ENCODE measurements at regions not wholly inside any gene's neighbourhood (a gene's known extent, or its start where the extent isn't known, plus 50 kb on each side); places are given as distances from the start of the nearest gene placed in this dataset.

DNA sequence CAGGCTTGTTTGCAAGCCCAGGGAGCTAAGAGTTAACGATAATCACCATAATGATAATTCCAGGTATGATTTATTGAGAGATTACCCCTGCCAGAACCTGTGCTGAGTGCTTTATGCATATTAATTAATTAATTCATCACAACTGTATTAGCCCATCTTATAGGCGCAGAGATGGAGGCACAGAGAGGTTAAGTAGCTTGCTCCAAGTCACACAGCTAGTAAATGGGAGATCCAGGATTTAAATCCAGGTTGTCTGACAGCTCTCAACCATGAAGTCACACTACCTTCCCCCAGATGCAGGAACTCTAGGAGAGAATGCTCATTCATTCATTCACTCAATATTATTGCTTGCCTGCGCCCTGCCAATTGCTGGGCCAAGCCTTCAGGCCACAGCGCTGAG is 84.5 kb downstream of the FAM241B start:
- Histone ChIP-seq H3K4me3 (no peak overlapping the region), H3K4me1 (no peaks in the 10 kb centered on the region), H3K27ac (no peak overlapping the region), H3K27me3 (no peaks in the 10 kb centered on the region), H3K9me3 (no peaks in the 10 kb centered on the region), H3K36me3 (no peaks in the 10 kb centered on the region)
- DNase-seq = no peak
- ATAC-seq = no peak
- intact Hi-C loops (cut with DNase I) = loop anchor here in 1 of 2 donors (10.0 kb wide), 1 partner anchor 200 kb away; no protein-coding TSS in a partner anchor
- 90% methylated on average over 2 of the region's 4 CpGs for WGBS (ENCODE audit: insufficient coverage, low coverage, low lambda C conversion rate, missing lambda C conversion rate)
- no peak for TF ChIP-seq POLR2A (IDR thresholded peaks at IDR 0.05)
- TF ChIP-seq, protein P1, sequence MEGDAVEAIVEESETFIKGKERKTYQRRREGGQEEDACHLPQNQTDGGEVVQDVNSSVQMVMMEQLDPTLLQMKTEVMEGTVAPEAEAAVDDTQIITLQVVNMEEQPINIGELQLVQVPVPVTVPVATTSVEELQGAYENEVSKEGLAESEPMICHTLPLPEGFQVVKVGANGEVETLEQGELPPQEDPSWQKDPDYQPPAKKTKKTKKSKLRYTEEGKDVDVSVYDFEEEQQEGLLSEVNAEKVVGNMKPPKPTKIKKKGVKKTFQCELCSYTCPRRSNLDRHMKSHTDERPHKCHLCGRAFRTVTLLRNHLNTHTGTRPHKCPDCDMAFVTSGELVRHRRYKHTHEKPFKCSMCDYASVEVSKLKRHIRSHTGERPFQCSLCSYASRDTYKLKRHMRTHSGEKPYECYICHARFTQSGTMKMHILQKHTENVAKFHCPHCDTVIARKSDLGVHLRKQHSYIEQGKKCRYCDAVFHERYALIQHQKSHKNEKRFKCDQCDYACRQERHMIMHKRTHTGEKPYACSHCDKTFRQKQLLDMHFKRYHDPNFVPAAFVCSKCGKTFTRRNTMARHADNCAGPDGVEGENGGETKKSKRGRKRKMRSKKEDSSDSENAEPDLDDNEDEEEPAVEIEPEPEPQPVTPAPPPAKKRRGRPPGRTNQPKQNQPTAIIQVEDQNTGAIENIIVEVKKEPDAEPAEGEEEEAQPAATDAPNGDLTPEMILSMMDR (IDR thresholded peaks at IDR 0.05) = no peak

DNA sequence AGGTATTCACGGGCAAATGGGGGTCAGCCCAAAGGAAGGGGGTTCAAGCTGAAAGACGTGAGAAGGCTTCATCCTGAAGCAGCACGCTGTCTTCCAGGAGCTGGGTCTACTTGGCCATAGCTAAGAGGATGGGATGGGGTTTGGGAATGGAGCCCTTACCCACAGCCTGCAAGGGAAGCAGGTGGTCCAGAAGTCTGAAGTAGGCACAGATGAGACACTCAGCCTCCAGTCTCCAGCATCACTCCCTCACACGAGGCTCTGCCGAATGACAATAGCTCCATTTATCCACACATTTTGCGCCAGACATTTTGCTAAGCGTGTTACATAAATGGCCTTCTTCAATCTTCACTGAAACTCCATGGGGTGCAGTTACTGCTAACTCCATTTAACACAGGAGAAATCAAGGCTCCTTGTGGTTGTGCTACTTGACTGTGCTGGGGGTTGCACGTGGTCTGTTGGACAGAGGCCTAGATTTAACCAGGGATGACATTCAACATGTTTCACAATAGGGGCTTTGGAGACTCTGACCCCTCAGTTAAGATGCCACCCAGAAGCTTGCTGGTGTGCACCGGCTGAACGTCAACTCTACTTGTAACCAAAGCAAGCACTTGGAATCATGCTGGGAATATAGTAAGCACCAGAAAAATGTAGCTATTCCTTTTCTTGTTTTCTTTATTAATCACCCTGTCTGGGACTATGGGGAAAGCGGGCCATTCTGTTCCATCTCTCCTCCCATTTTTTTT is 85.3 kb downstream of the FAM241B start:
- peak in 1 of 4 donors; percentile 21 for ATAC-seq

DNA sequence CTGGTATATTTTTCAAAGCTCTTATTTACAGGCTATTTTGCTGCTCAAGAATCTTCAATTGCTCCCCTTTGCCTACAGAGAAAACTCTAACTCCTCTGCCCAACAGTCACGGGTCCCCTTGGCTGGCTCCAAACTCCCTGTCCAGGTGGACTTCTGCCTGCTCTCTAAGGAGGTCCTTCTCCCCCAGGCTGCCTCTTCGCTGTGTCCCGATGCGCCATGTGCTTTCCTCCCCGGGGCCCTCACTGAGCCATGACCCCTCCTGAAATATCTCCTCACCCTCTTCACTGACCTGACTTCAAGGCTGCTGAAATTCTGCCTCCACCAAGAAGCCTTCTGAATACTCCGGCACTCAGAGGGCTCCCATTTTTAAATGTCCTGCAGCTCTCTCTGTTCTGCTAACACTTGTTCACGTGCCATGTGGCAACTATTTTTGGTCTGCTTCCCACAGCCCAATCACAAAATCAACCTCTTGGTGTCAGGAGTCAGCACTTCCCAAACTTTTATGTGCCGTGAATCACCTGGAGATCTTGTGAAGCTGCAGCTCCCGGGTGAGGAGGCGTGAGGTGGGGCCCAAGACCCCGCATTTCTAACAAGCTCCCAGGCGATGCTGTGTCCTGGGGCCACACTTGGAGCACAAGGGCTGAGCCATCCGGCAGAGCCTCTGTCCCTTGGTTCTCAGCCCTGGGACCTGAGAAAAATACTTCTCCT is 85.7 kb upstream of the COL13A1 start:
- WGBS (ENCODE audit: insufficient coverage, low coverage, low lambda C conversion rate, missing lambda C conversion rate) = 48% methylated on average over 11 of the region's 13 CpGs
- H3K9me3 ChIP-seq = no peaks in the 10 kb centered on the region
- H3K27ac ChIP-seq = no peak overlapping the region
- no peak overlapping the region for H3K4me3 ChIP-seq
- TF ChIP-seq, protein P1 (IDR thresholded peaks at IDR 0.05) = no peak
- TF ChIP-seq POLR2A (IDR thresholded peaks at IDR 0.05) = no peak
- H3K27me3 ChIP-seq = no peaks in the 10 kb centered on the region
- ATAC-seq (peak in 3 of 4 donors; percentile 32 to 49 (median 34)), DNase-seq (no peak)
- H3K36me3 ChIP-seq = no peaks in the 10 kb centered on the region
- H3K4me1 ChIP-seq = no peaks in the 10 kb centered on the region
- intact Hi-C loops (cut with DNase I) = loop anchor here (5.0 to 10.0 kb wide), 3 partner anchors 69 to 201 kb away; no protein-coding TSS in a partner anchor

More for the DNA sequence above, 85.3 kb downstream of the FAM241B start:
- Histone ChIP-seq H3K4me1 (no peaks in the 10 kb centered on the region), H3K4me3 (no peak overlapping the region), H3K27me3 (no peaks in the 10 kb centered on the region), H3K9me3 (no peaks in the 10 kb centered on the region), H3K36me3 (no peaks in the 10 kb centered on the region), H3K27ac (no peak overlapping the region)
- WGBS (ENCODE audit: insufficient coverage, low coverage, low lambda C conversion rate, missing lambda C conversion rate) = 52% methylated on average over 8 of the region's 11 CpGs
- intact Hi-C loops (cut with DNase I) = loop anchor here (5.0 to 10.0 kb wide), 3 partner anchors 68 to 201 kb away; no protein-coding TSS in a partner anchor
- DNase-seq = no peak
- TF ChIP-seq, protein P1 (IDR thresholded peaks at IDR 0.05) = no peak
- no peak for TF ChIP-seq POLR2A (IDR thresholded peaks at IDR 0.05)

DNA sequence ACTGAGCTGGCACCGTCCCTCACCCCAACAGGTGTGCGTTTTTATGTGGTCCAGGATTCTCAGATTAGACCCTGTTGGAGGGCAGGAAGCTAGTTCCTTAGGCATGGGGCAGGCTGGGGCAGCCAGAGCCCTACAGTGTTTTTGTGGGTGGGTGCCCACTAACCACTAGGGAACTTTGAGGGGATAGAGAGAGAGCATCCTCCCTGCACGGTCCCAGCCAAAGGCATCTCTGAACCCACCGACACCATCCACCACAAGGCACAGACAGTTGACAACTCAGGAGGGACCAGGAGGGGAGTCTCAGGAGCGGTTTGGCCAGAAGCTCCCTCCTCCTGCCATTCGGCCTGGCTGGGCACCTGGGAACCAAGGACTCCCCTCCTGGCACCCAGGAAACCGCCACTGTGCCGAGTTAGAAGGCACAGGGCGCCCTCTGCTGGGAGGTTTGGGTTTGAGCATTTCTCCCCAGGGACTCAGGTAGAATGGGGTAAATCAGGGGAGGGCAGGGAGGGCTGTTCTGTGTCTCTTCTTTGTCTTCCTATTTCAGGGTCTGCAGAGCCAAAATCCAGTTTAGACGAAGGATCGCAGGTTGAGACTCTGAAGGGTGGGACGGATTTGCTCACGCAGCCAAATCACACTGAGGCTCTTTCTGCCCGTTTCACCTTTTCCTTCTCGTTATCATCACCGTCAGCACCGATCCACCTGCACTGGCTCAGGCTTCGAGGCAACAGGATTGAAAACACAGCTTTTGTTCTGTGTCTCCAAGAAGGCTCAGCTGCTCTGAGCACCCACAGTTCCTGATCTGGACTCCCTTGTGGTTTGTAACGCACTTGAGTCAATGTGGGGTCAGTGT is 84.8 kb upstream of the COL13A1 start:
- WGBS (ENCODE audit: insufficient coverage, low coverage, low lambda C conversion rate, missing lambda C conversion rate) = 42% methylated on average over 12 of the region's 19 CpGs
- no peak for TF ChIP-seq POLR2A (IDR thresholded peaks at IDR 0.05)
- TF ChIP-seq, protein P1 (IDR thresholded peaks at IDR 0.05) = peak; percentile 68 to 84 (median 75)
- intact Hi-C loops (cut with DNase I) = loop anchor here (5.0 to 10.0 kb wide), 3 partner anchors 70 to 202 kb away; no protein-coding TSS in a partner anchor
- Histone ChIP-seq H3K36me3 (no peaks in the 10 kb centered on the region), H3K27ac (no peak overlapping the region), H3K27me3 (no peaks in the 10 kb centered on the region), H3K4me1 (no peaks in the 10 kb centered on the region), H3K9me3 (no peaks in the 10 kb centered on the region), H3K4me3 (no peak overlapping the region)
- DNase-seq (peak; percentile 66 to 71 (median 68)), ATAC-seq (peak; percentile 81 to 94 (median 90))

All from right lobe of liver (tissue), 6 donors.